22Rv1 (cell line): ENCODE measurements at regions not wholly inside any gene's neighbourhood (a gene's known extent, or its start where the extent isn't known, plus 50 kb on each side); places are given as distances from the start of the nearest gene placed in this dataset.

Experiments used
- ZFX ChIP-seq: fragments of 450-650 bp; IDR thresholded peaks from 2 replicates; pipeline ENCODE4 v1.6.1; 2017; ENCODE audit warnings: antibody characterized with exemption, borderline replicate concordance
- TF ChIP-seq, protein P1 (sequence below): fragments of 450-650 bp; IDR thresholded peaks from 2 replicates; pipeline ENCODE4 v1.5.1; 2017; ENCODE audit warnings: mild to moderate bottlenecking

DNA sequence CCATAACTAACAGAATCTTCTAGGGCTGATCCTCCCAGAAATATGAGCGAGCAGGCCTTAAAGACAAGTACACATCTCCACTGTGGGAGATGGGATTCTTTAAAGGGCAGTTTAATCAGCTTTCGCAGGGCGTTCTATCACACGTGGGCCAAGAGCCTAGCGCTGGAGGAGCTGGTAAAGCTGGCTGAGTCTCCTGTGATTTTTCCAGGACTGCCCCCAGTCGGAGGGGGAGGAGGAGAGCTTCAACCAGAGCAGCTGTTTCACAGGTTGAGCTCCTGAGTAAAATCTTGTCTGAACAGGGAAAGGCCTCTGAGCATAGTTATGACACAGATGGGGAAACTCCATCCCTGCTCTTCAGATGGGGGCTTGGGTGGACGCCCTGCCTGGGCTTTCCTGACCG is 87.0 kb downstream of the ZNF365 start:
- TF ChIP-seq, protein P1, sequence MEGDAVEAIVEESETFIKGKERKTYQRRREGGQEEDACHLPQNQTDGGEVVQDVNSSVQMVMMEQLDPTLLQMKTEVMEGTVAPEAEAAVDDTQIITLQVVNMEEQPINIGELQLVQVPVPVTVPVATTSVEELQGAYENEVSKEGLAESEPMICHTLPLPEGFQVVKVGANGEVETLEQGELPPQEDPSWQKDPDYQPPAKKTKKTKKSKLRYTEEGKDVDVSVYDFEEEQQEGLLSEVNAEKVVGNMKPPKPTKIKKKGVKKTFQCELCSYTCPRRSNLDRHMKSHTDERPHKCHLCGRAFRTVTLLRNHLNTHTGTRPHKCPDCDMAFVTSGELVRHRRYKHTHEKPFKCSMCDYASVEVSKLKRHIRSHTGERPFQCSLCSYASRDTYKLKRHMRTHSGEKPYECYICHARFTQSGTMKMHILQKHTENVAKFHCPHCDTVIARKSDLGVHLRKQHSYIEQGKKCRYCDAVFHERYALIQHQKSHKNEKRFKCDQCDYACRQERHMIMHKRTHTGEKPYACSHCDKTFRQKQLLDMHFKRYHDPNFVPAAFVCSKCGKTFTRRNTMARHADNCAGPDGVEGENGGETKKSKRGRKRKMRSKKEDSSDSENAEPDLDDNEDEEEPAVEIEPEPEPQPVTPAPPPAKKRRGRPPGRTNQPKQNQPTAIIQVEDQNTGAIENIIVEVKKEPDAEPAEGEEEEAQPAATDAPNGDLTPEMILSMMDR = no peak
- no peak for TF ChIP-seq ZFX
